OCI-LY1 (cell line): ENCODE measurements at regions not wholly inside any gene's neighbourhood (a gene's known extent, or its start where the extent isn't known, plus 50 kb on each side); places are given as distances from the start of the nearest gene placed in this dataset.
"Not testable (repeated sequence)": the region's sequence is repeated elsewhere in the genome, so short reads cannot be mapped to it uniquely, and the experiment has no call there.

ENCODE experiments used
- H2AFZ ChIP-seq: fragments of 200-600 bp; sonication (generic), shearing (Covaris generic); 2 replicates; pipeline ENCODE4 v1.6.0; 2014; ENCODE audit warnings: antibody characterized with exemption, mild to moderate bottlenecking, low read length
- H3F3A ChIP-seq: fragments of 200-600 bp; sonication (generic), shearing (Covaris generic); 2 replicates; pipeline ENCODE4 v1.6.0; 2014; ENCODE audit warnings: mild to moderate bottlenecking, antibody characterized with exemption, low read length, moderate library complexity; ENCODE audit not compliant: insufficient read depth
- H3K27ac ChIP-seq: fragments of 200-600 bp; sonication (generic); 2 replicates; pipeline ENCODE4 v1.5.1; 2014; ENCODE audit warnings: low read length, mixed run types, mild to moderate bottlenecking, low read depth; ENCODE audit not compliant: poor library complexity, severe bottlenecking
- H3K27me3 ChIP-seq: fragments of 200-600 bp; sonication (generic); 2 replicates; pipeline ENCODE4 v1.6.0; 2014; ENCODE audit warnings: antibody characterized with exemption, mild to moderate bottlenecking, low read length, moderate library complexity; ENCODE audit not compliant: insufficient read depth
- H3K36me3 ChIP-seq: fragments of 200-600 bp; sonication (generic); 2 replicates; pipeline ENCODE4 v1.6.1; 2014; ENCODE audit warnings: mild to moderate bottlenecking, antibody characterized with exemption, low read length, moderate library complexity, mixed read lengths; ENCODE audit not compliant: insufficient read depth
- H3K4me1 ChIP-seq: fragments of 200-600 bp; sonication (generic); 2 replicates; pipeline ENCODE4 v1.5.1; 2014; ENCODE audit warnings: mild to moderate bottlenecking, low read length, moderate library complexity; ENCODE audit not compliant: insufficient read depth, severe bottlenecking
- H3K4me2 ChIP-seq: fragments of 200-600 bp; sonication (generic), shearing (Covaris generic); 2 replicates; pipeline ENCODE4 v1.6.1; 2014; ENCODE audit warnings: low read length
- H3K4me3 ChIP-seq: fragments of 200-600 bp; sonication (generic); 2 replicates; pipeline ENCODE4 v1.5.1; 2014; ENCODE audit warnings: low read length, low read depth, mild to moderate bottlenecking, mixed read lengths; ENCODE audit not compliant: poor library complexity, severe bottlenecking
- H3K79me2 ChIP-seq: fragments of 200-600 bp; shearing (Covaris generic); 2 replicates; pipeline ENCODE4 v1.6.1; 2016; ENCODE audit warnings: mixed run types, low read length, mixed read lengths; ENCODE audit not compliant: insufficient read depth
- H3K9ac ChIP-seq: fragments of 200-600 bp; sonication (generic), shearing (Covaris generic); 2 replicates; pipeline ENCODE4 v1.6.1; 2014; ENCODE audit warnings: mild to moderate bottlenecking, low read length, mixed read lengths
- H3K9me2 ChIP-seq: fragments of 200-600 bp; sonication (generic), shearing (Covaris generic); 2 replicates; pipeline ENCODE4 v1.6.1; 2014; ENCODE audit warnings: low read depth, mild to moderate bottlenecking, low read length, mixed read lengths
- H3K9me3 ChIP-seq: fragments of 200-600 bp; shearing (Covaris generic); 2 replicates; pipeline ENCODE4 v1.6.1; 2014; ENCODE audit warnings: low read length, mixed read lengths
- H4K20me1 ChIP-seq: fragments of 200-600 bp; sonication (generic), shearing (Covaris generic); 2 replicates; pipeline ENCODE4 v1.6.0; 2016; ENCODE audit warnings: mild to moderate bottlenecking, low read length; ENCODE audit not compliant: insufficient read depth

- peak overlapping the region; percentile 84 for H3K27ac ChIP-seq
- peak overlapping the region; percentile 78 for H3K4me3 ChIP-seq
- not testable (repeated sequence) for H4K20me1 ChIP-seq, H3K27me3 ChIP-seq, H3K79me2 ChIP-seq, H3F3A ChIP-seq, H3K9me2 ChIP-seq, H2AFZ ChIP-seq, H3K36me3 ChIP-seq, H3K9me3 ChIP-seq
- peak overlapping the region; percentile 62 for H3K4me2 ChIP-seq
- peaks cover 10% of the 10 kb centered on the region for H3K4me1 ChIP-seq
- peak overlapping the region; percentile 88 for H3K9ac ChIP-seq
These were observed 307.4 kb downstream of the ZNF37A start for GRCh38 chr10:38401565-38401964.

GRCh38 chr10:38402442-38403346 is 308.6 kb downstream of the ZNF37A start:
- H3F3A ChIP-seq, H3K9me3 ChIP-seq, H3K36me3 ChIP-seq, H4K20me1 ChIP-seq, H2AFZ ChIP-seq, H3K79me2 ChIP-seq, H3K9me2 ChIP-seq, H3K27me3 ChIP-seq: not testable (repeated sequence)
- H3K9ac ChIP-seq, result peak overlapping the region; percentile 88
- H3K4me1 ChIP-seq, result peaks cover 10% of the 10 kb centered on the region
- H3K4me2 ChIP-seq, result peak overlapping the region; percentile 71
- peak overlapping the region; percentile 91 for H3K27ac ChIP-seq
- peak overlapping the region; percentile 78 for H3K4me3 ChIP-seq

- not testable (repeated sequence) for H3K36me3 ChIP-seq, H3K27me3 ChIP-seq, H4K20me1 ChIP-seq, H3K79me2 ChIP-seq, H3K9me2 ChIP-seq, H3F3A ChIP-seq, H2AFZ ChIP-seq, H3K9me3 ChIP-seq
- Histone ChIP-seq H3K4me1 (peaks cover 10% of the 10 kb centered on the region), H3K4me2 (peak overlapping the region; percentile 71), H3K27ac (peak overlapping the region; percentile 91), H3K9ac (peak overlapping the region; percentile 77), H3K4me3 (peak overlapping the region; percentile 76)
These were observed 309.4 kb downstream of the ZNF37A start for GRCh38 chr10:38403347-38404117.

GRCh38 chr10:38423634-38424033 is 329.5 kb downstream of the ZNF37A start:
- not testable (repeated sequence) for H3K9me3 ChIP-seq, H2AFZ ChIP-seq, H3K36me3 ChIP-seq, H3K9me2 ChIP-seq, H4K20me1 ChIP-seq, H3K4me1 ChIP-seq, H3K27ac ChIP-seq, H3F3A ChIP-seq, H3K4me2 ChIP-seq, H3K27me3 ChIP-seq, H3K4me3 ChIP-seq, H3K79me2 ChIP-seq, H3K9ac ChIP-seq

GRCh38 chr10:38430242-38430641 is 336.1 kb downstream of the ZNF37A start:
- not testable (repeated sequence) for H3K4me1 ChIP-seq, H3K27ac ChIP-seq, H3K9ac ChIP-seq, H3K9me2 ChIP-seq, H4K20me1 ChIP-seq, H3K36me3 ChIP-seq, H3K4me3 ChIP-seq, H3K9me3 ChIP-seq, H3F3A ChIP-seq, H3K4me2 ChIP-seq, H3K79me2 ChIP-seq, H3K27me3 ChIP-seq, H2AFZ ChIP-seq

- H3K27me3 ChIP-seq, H4K20me1 ChIP-seq, H3K9me3 ChIP-seq, H3K36me3 ChIP-seq, H3K4me2 ChIP-seq, H3K79me2 ChIP-seq, H3K27ac ChIP-seq, H3K9ac ChIP-seq, H3K9me2 ChIP-seq, H3K4me3 ChIP-seq, H3F3A ChIP-seq, H3K4me1 ChIP-seq, H2AFZ ChIP-seq: not testable (repeated sequence)
These were observed 343.2 kb downstream of the ZNF37A start for GRCh38 chr10:38437359-38437758.

GRCh38 chr10:38448614-38449355 is 354.6 kb downstream of the ZNF37A start:
- H3K4me1 ChIP-seq, H3K4me3 ChIP-seq, H3F3A ChIP-seq, H3K9me2 ChIP-seq, H4K20me1 ChIP-seq, H3K9ac ChIP-seq, H3K27me3 ChIP-seq, H3K79me2 ChIP-seq, H3K9me3 ChIP-seq, H2AFZ ChIP-seq, H3K27ac ChIP-seq, H3K36me3 ChIP-seq, H3K4me2 ChIP-seq: not testable (repeated sequence)
